GM20000 (cell line): ENCODE measurements at regions not wholly inside any gene's neighbourhood (a gene's known extent, or its start where the extent isn't known, plus 50 kb on each side); places are given as distances from the start of the nearest gene placed in this dataset.
"Not testable (repeated sequence)": the region's sequence is repeated elsewhere in the genome, so short reads cannot be mapped to it uniquely, and the experiment has no call there.

Experiments used
- DNase-seq: peaks from one replicate; pipeline ENCODE4 v3.0.0; 2012; ENCODE audit warnings: low spot score
- CTCF ChIP-seq: IDR thresholded peaks from 2 replicates; pipeline ENCODE4 v1.5.1; 2012; ENCODE audit warnings: mild to moderate bottlenecking, control low read depth; ENCODE audit errors: extremely low read depth, missing control alignments

DNA sequence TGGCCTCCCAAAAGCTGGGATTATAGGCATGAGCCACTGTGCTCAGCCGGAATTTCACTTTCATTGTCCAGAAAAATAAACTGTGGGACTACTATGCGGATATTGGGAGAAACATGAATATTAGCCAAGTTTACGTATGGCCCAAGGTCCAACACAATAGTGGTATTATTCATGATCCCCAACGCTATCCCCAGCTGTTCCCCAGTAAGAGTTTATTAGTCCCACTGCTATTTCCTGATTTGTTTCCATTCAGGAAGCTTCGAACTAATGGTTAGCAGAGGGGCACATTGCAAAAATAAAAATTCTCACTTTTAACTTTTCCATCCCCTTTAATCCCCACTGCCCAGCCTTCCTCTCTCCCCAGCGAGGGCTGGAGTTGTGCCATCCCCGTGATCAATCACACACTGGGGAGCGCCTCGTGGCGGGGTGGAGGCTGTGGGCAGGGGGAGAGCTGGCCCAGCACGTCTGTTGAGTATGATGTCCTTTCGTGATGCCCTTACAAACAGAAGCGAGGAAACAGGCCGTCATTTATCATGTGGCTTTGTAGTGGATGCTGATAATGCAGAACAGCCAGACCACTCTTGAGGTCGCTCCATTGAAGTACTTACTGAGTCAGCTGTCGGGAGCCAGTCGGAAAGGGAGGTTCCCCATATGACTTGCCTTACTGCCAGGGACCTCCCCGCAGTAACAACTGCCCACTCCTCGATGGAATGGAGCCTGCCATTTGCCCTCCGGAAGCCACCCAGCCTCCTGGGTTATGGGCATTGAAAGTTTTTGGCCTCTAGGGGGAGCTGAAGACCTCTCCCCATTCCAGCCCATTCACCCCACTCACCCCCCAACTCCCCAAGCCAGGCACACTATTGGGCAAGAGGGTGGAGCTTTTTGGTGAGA is 117.0 kb downstream of the KDR start:
- TF ChIP-seq CTCF: no peak
- DNase-seq: peak; percentile 23

DNA sequence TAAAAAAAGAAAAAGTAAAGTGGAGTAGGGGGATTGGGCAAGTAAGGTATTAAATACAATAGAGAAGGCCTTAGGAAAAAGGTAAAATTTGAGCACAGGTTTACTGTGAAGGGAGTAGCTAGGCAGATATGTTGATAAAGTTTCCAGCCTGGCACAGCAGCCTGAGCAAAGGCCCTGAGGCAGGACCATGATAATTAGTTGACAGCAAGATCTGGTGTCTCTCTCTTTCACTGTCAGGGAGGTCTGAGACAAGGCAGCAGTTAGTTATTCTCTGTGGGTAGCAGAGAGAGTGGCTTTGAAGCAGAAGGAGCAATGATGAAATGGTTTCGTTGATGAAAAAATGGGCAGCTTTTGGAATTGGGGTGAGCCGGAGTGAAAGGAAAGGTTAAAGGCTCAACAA is 119.5 kb downstream of the KDR start:
- no peak for TF ChIP-seq CTCF
- no peak for DNase-seq

- DNase-seq: no peak
- TF ChIP-seq CTCF: no peak
Measured at GRCh38 chr4:55004831-55005230, 120.6 kb downstream of the KDR start.

GRCh38 chr4:55002431-55002830 is 123.0 kb downstream of the KDR start:
- no peak for DNase-seq

DNA sequence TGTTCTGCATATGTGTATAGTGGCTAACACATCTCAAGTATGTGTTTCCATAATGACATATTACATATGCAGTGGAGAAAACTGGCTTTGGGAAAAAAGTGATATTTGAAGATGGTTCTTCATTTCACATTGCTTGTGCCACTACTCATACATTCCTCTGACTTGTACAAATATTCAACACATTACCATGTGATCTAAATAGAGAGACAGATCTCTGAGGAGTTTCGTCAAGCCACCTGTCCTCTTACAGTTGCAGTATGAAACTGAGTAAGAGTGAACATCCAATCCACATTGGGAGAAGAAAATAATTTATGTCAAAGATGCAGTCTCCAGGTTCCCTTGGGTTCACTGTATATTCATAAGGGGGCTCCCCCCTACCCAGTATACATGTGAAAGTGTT is 123.9 kb downstream of the KDR start:
- no peak for DNase-seq
- TF ChIP-seq CTCF: no peak

More at GRCh38 chr4:55002431-55002830, 123.0 kb downstream of the KDR start:
- no peak for TF ChIP-seq CTCF

DNA sequence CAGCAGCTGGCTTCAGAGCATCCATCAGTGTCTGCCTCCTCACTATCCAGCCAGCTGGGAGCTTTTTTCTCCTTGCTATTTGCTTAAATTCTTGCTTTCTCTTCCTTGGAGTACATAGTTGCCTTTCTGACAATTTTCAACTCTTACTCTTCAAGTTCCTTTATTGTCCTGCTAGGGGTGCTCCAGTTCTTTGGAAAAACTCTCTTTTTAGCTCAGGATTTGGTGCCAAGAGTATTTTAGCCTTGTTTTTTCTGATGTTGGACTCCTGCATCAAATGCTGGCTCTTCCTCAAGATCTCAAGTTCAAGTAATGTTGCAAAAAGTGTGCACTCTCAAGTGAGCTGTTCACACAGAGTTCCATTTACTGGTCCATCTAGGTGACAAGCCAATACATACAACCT is 126.4 kb downstream of the KDR start:
- no peak for TF ChIP-seq CTCF
- no peak for DNase-seq

DNA sequence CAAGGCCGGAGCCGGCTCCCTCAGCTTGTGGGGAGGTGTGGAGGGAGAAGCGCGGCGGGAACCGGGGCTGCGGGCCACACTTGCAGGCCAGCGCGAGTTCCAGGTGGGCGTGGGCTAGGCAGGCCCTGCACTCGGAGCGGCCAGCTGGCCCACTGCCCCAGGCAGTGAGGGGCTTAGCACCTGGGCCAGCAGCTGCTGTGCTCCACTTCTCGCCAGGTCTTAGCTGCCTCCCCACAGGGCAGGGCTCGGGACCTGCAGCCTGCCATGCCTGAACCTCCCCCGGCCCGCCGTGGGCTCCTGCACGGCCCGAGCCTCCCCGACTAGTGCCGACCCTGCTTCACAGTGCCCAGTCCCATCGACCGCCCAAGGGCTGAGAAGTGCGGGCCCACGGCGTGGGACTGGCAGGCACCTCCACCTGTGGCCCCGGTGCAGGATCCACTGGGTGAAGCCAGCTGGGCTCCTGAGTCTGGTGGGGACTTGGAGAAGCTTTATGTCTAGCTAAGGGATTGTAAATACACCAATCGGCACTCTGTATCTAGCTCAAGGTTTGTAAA is 131.8 kb downstream of the KDR start:
- not testable (repeated sequence) for DNase-seq

DNA sequence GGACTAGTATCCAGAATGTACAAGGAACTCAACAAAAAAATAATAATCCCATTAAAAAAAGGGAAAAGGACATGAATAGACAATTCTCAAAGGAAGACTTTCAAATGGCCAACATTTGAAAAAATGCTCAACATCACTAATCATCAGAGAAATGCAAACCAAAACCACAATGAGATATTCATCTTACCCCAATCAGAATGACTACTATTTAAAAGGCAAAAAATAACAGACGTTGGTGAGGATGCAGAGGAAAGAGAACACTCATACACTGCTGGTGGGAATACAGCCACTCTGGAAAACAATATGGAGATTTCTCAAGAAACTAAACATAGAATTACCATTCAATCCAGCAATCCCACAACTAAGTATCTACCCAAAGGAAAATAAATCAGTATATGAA is 133.1 kb downstream of the KDR start:
- DNase-seq: no peak
- TF ChIP-seq CTCF: no peak
